Type B pancreatic cell (in vitro differentiated cells): ENCODE measurements at regions not wholly inside any gene's neighbourhood (a gene's known extent, or its start where the extent isn't known, plus 50 kb on each side); places are given as distances from the start of the nearest gene placed in this dataset.

ENCODE experiments used
- DNase-seq: peaks from one replicate; pipeline ENCODE4 v3.0.0; 2021; ENCODE audit warnings: mixed read lengths; ENCODE audit not compliant: unreplicated experiment; ENCODE audit errors: extremely low spot score
- H3K27ac Mint-ChIP-seq: 2 replicates; pipeline ENCODE4 v1.8.0; 2021; ENCODE audit warnings: mild to moderate bottlenecking, mixed read lengths
- H3K27me3 Mint-ChIP-seq: 2 replicates; pipeline ENCODE4 v1.8.0; 2021; ENCODE audit warnings: mixed read lengths
- H3K36me3 Mint-ChIP-seq: 2 replicates; pipeline ENCODE4 v1.8.0; 2021; ENCODE audit warnings: mixed read lengths
- H3K4me1 Mint-ChIP-seq: one replicate; pipeline ENCODE4 v1.8.0; 2021; ENCODE audit warnings: mixed read lengths; ENCODE audit not compliant: unreplicated experiment
- H3K4me3 Mint-ChIP-seq: 2 replicates; pipeline ENCODE4 v1.8.0; 2021; ENCODE audit warnings: mild to moderate bottlenecking, mixed read lengths
- H3K9me3 Mint-ChIP-seq: 2 replicates; pipeline ENCODE4 v1.8.0; 2021; ENCODE audit warnings: mixed read lengths
- TF ChIP-seq, protein P1 (sequence below): fragments of 200-600 bp; sonication (generic); conservative IDR thresholded peaks from 2 replicates; pipeline ENCODE4 v1.5.0; 2021; ENCODE audit warnings: antibody characterized with exemption, mild to moderate bottlenecking

DNA sequence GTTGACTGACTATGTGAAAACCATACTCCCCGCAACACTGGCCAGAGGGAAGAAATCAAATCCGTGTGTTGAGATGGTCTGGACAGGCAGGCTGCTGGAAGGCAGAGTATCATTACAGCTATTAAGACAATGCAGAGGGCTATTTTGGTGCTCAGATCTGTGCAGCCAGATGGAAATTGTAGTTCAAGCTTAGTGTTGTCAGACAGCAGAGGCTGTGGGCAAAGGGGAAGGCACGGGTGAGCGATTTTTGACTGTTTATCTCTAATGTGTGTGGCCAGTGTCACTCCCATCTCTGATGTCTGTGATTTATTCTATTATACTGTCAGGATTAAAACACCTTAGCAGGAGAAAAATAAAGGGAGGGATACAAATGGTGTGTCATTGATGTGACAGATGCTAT lies 984.4 kb upstream of the WWC1 start:
- H3K9me3 Mint-ChIP-seq, result no peaks in the 10 kb centered on the region
- H3K27me3 Mint-ChIP-seq, result peaks cover 46% of the 10 kb centered on the region
- TF ChIP-seq, protein P1, sequence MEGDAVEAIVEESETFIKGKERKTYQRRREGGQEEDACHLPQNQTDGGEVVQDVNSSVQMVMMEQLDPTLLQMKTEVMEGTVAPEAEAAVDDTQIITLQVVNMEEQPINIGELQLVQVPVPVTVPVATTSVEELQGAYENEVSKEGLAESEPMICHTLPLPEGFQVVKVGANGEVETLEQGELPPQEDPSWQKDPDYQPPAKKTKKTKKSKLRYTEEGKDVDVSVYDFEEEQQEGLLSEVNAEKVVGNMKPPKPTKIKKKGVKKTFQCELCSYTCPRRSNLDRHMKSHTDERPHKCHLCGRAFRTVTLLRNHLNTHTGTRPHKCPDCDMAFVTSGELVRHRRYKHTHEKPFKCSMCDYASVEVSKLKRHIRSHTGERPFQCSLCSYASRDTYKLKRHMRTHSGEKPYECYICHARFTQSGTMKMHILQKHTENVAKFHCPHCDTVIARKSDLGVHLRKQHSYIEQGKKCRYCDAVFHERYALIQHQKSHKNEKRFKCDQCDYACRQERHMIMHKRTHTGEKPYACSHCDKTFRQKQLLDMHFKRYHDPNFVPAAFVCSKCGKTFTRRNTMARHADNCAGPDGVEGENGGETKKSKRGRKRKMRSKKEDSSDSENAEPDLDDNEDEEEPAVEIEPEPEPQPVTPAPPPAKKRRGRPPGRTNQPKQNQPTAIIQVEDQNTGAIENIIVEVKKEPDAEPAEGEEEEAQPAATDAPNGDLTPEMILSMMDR, result no peak
- no peaks in the 10 kb centered on the region for H3K36me3 Mint-ChIP-seq
- peaks cover 6% of the 10 kb centered on the region for H3K4me1 Mint-ChIP-seq
- no peak overlapping the region for H3K4me3 Mint-ChIP-seq
- no peak overlapping the region for H3K27ac Mint-ChIP-seq
- no peak for DNase-seq

DNA sequence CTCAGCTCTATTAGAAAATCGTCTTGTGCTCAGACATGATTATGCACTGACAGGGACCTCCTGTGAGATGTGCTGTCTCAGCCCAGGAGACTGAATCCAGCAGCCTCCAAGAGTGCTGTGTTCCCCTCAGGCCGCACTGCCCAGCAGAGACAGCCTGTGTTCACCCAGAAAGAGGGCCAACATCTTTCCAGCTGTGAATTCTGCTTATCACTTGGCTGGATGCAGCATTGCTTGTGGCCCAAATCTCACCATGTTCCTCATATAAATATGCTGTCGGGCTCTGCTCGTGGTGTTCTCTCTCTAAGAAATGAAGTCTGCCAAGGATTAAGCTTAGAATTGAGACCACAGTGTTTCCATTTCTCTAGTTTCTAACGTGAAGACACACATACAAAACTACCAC lies 983.0 kb upstream of the WWC1 start:
- peaks cover 37% of the 10 kb centered on the region for H3K27me3 Mint-ChIP-seq
- H3K4me3 Mint-ChIP-seq, result no peak overlapping the region
- no peak for DNase-seq
- H3K36me3 Mint-ChIP-seq, result no peaks in the 10 kb centered on the region
- no peaks in the 10 kb centered on the region for H3K9me3 Mint-ChIP-seq
- H3K4me1 Mint-ChIP-seq, result peaks cover 6% of the 10 kb centered on the region
- no peak overlapping the region for H3K27ac Mint-ChIP-seq
- TF ChIP-seq, protein P1, result no peak

DNA sequence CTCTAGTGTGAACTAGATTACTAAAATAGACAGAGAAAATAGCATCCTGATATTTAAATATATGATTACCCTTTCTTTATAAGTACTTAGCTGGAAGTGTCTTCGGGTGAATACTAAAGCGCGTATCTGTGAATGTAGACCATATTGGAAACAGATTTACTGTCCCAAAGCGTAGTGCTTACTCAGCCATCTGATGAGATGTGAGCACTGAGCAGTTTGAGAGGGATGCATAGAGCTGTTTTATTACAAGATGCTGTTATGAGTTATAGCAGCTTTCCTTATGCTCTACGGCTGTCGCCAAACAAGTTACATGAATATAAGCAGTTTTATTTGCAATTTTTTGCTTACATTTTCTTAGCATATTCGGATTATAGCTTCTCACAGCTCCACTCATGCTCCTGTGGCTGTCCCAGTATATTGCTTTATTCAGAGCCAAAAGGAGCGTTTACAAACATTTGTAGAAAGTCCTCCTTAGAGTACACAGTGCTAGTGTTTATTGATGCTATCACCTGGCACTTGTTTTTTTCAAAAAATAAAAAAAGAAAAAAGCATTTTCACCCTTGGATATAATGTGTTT lies 981.4 kb upstream of the WWC1 start:
- H3K4me3 Mint-ChIP-seq, result no peak overlapping the region
- DNase-seq, result no peak
- no peak overlapping the region for H3K27ac Mint-ChIP-seq
- H3K4me1 Mint-ChIP-seq, result peaks cover under 1% of the 10 kb centered on the region
- H3K27me3 Mint-ChIP-seq, result peaks cover 26% of the 10 kb centered on the region
- TF ChIP-seq, protein P1, result no peak
- no peaks in the 10 kb centered on the region for H3K36me3 Mint-ChIP-seq
- no peaks in the 10 kb centered on the region for H3K9me3 Mint-ChIP-seq

DNA sequence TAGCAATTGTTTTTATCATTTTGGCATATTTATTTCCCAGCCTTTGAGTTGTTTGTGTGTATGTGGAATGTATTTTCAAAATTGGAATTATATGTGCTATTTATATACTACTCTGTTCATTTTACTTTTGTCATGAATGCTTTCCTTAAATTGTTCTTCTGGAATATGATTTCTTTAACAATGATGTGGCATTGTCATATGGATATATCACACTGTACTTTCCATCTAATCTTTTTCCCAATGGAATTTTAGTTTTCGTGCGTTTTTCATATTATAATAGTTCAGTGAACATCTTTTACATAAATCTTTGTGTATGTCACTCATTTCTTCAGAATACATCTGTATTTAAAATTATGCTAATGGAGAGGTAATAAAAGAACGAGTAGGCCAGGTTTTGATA lies 980.1 kb upstream of the WWC1 start:
- TF ChIP-seq, protein P1, result no peak
- DNase-seq, result no peak
- no peaks in the 10 kb centered on the region for H3K36me3 Mint-ChIP-seq

DNA sequence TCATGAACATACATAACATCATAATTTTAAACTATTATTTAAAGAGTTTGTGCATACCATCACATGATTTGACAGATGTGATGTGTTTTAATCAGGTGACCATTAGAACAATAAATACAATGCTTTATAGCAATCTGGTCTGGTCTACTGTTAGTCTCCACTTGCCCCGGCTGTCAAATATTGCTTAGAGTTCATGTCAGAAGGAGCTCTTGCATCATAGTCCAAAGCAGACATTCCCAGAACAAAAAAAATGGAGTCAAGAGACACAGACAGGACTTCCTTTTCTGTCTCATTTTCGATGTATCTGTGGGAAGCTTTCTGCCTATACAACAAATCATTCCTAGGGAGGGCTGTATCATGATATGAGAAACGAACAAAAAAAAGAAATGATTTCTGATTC lies 979.2 kb upstream of the WWC1 start:
- Mint-ChIP-seq H3K27ac (no peak overlapping the region), H3K4me1 (no peaks in the 10 kb centered on the region), H3K27me3 (peaks cover 13% of the 10 kb centered on the region), H3K9me3 (no peaks in the 10 kb centered on the region), H3K4me3 (no peak overlapping the region), H3K36me3 (no peaks in the 10 kb centered on the region)
- TF ChIP-seq, protein P1, result no peak
- no peak for DNase-seq

More for the DNA sequence above, 980.1 kb upstream of the WWC1 start:
- peaks cover 19% of the 10 kb centered on the region for H3K27me3 Mint-ChIP-seq
- no peaks in the 10 kb centered on the region for H3K9me3 Mint-ChIP-seq
- no peak overlapping the region for H3K4me3 Mint-ChIP-seq
- no peak overlapping the region for H3K27ac Mint-ChIP-seq
- no peaks in the 10 kb centered on the region for H3K4me1 Mint-ChIP-seq

DNA sequence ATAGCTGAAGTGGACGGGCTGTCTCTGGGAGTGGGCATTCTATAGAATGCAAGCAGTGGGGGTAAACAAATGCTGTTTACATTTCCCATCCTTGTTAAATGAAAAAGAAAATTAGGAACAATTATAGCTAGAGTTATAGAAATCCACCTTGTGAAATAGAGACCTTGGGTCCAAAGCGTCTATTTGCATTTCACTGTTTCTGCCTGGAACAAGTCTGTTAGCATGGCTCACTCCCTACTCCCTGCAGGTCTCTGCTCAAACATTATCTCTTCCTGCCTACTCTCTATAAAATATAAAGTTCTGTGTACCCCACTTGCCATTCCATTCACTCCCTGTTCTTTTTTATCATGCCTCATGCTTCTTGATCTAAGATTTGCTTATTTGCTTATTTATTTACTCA lies 975.7 kb upstream of the WWC1 start:
- TF ChIP-seq, protein P1, result no peak
- no peaks in the 10 kb centered on the region for H3K9me3 Mint-ChIP-seq
- no peaks in the 10 kb centered on the region for H3K36me3 Mint-ChIP-seq
- no peak overlapping the region for H3K27ac Mint-ChIP-seq
- no peak for DNase-seq
- no peak overlapping the region for H3K4me3 Mint-ChIP-seq
- H3K4me1 Mint-ChIP-seq, result no peaks in the 10 kb centered on the region
- peaks cover 4% of the 10 kb centered on the region for H3K27me3 Mint-ChIP-seq
